Liver (tissue), 7 donors: ENCODE measurements at regions not wholly inside any gene's neighbourhood (a gene's known extent, or its start where the extent isn't known, plus 50 kb on each side); places are given as distances from the start of the nearest gene placed in this dataset.

ENCODE experiments used
- DNase-seq: peaks from one replicate; pipeline ENCODE4 v3.0.0-alpha.2; 2017; ENCODE audit warnings: low spot score
- H3K27ac ChIP-seq, 2 donors: one replicate each; pipeline ENCODE4 v1.7.0; 2013; ENCODE audit warnings: inconsistent platforms in 2 of 2, low read length in 2 of 2, control low read depth in 1 of 2, low read depth in 1 of 2, mild to moderate bottlenecking in 1 of 2
- H3K27me3 ChIP-seq, 4 donors: one replicate each; pipeline versions ENCODE4 v1.6.1 to v1.7.0; 2013; ENCODE audit warnings: low read length in 3 of 4, inconsistent platforms in 1 of 4, mild to moderate bottlenecking in 1 of 4, moderate library complexity in 1 of 4; ENCODE audit not compliant: control insufficient read depth in 4 of 4, insufficient read depth in 4 of 4
- H3K36me3 ChIP-seq, 4 donors: one replicate each; pipeline versions ENCODE4 v1.6.1 to v1.7.0; 2013; ENCODE audit warnings: low read length in 3 of 4, mild to moderate bottlenecking in 3 of 4, low read depth in 1 of 4, moderate library complexity in 1 of 4; ENCODE audit not compliant: control insufficient read depth in 4 of 4, insufficient read depth in 3 of 4
- H3K4me1 ChIP-seq, 4 donors: one replicate each; pipeline versions ENCODE4 v1.6.1 to v1.7.0; 2013; ENCODE audit warnings: low read length in 3 of 4, mild to moderate bottlenecking in 3 of 4, moderate library complexity in 1 of 4; ENCODE audit not compliant: control insufficient read depth in 4 of 4, insufficient read depth in 4 of 4
- H3K4me3 ChIP-seq, 3 donors: one replicate each; pipeline versions ENCODE4 v1.6.1 to v1.7.0; 2013; ENCODE audit warnings: low read length in 3 of 3, control low read depth in 1 of 3, low read depth in 1 of 3, mild to moderate bottlenecking in 1 of 3
- H3K9ac ChIP-seq, 2 donors: one replicate each; pipeline ENCODE4 v1.7.0; 2013; ENCODE audit warnings: low read length in 2 of 2, mild to moderate bottlenecking in 2 of 2, moderate library complexity in 2 of 2, control low read depth in 1 of 2, low read depth in 1 of 2
- H3K9me3 ChIP-seq, 4 donors: one replicate each; pipeline versions ENCODE4 v1.6.1 to v1.7.0; 2013; ENCODE audit warnings: low read length in 3 of 4; ENCODE audit not compliant: control insufficient read depth in 4 of 4
- EGR1 ChIP-seq, 2 donors: IDR thresholded peaks; 2 replicates each; pipeline ENCODE4 v1.6.1; 2016 to 2018; ENCODE audit warnings: antibody characterized with exemption in 2 of 2, low read depth in 2 of 2
- FOXA1 ChIP-seq: IDR thresholded peaks from 2 replicates; pipeline ENCODE4 v1.6.1; 2016; ENCODE audit warnings: antibody characterized with exemption
- FOXA2 ChIP-seq: IDR thresholded peaks from 2 replicates; pipeline ENCODE4 v1.6.1; 2016; ENCODE audit warnings: antibody characterized with exemption
- HNF4G ChIP-seq: IDR thresholded peaks from 2 replicates; pipeline ENCODE4 v1.6.1; 2016; ENCODE audit warnings: antibody characterized with exemption
- JUND ChIP-seq, 2 donors: IDR thresholded peaks; 2 replicates each; pipeline ENCODE4 v1.6.1; 2016; ENCODE audit warnings: antibody characterized with exemption in 2 of 2
- NR2F2 ChIP-seq: IDR thresholded peaks from 2 replicates; pipeline ENCODE4 v1.6.1; 2016; ENCODE audit warnings: antibody characterized with exemption
- RAD21 ChIP-seq, 2 donors: IDR thresholded peaks; 2 replicates each; pipeline ENCODE4 v1.6.1; 2016; ENCODE audit warnings: antibody characterized with exemption in 2 of 2, mild to moderate bottlenecking in 2 of 2
- RXRA ChIP-seq, 2 donors: IDR thresholded peaks; 2 replicates each; pipeline ENCODE4 v1.6.1; 2017 to 2018; ENCODE audit warnings: antibody characterized with exemption in 2 of 2, mild to moderate bottlenecking in 1 of 2
- SP1 ChIP-seq: IDR thresholded peaks from 2 replicates; pipeline ENCODE4 v1.6.1; 2018; ENCODE audit warnings: antibody characterized with exemption, mild to moderate bottlenecking
- TAF1 ChIP-seq: conservative IDR thresholded peaks from 2 replicates; pipeline ENCODE4 v1.6.1; 2016; ENCODE audit warnings: antibody characterized with exemption, mild to moderate bottlenecking
- YY1 ChIP-seq: IDR thresholded peaks from 2 replicates; pipeline ENCODE4 v1.6.1; 2016; ENCODE audit warnings: antibody characterized with exemption, mild to moderate bottlenecking
- WGBS: extraction: QIAGEN DNeasy Blood & Tissue Kit; methylation state at CpG from one replicate; pipeline ENCODE4 v1.1.7; 2013; 5-methylcytosine and 5-hydroxymethylcytosine counted together
- TF ChIP-seq, protein P1 (sequence below): IDR thresholded peaks from 2 replicates; pipeline ENCODE4 v1.6.1; 2016; ENCODE audit warnings: antibody characterized with exemption
- TF ChIP-seq, protein P2 (sequence below): IDR thresholded peaks from 2 replicates; pipeline ENCODE4 v1.6.1; 2016; ENCODE audit warnings: antibody characterized with exemption, mild to moderate bottlenecking
- TF ChIP-seq, protein P3 (sequence below): IDR thresholded peaks from 2 replicates; pipeline ENCODE4 v1.6.1; 2016; ENCODE audit warnings: antibody characterized with exemption
- donor health status: healthy.
- donor health status: healthy.
- donor health status: healthy.
- donor health status: healthy.

DNA sequence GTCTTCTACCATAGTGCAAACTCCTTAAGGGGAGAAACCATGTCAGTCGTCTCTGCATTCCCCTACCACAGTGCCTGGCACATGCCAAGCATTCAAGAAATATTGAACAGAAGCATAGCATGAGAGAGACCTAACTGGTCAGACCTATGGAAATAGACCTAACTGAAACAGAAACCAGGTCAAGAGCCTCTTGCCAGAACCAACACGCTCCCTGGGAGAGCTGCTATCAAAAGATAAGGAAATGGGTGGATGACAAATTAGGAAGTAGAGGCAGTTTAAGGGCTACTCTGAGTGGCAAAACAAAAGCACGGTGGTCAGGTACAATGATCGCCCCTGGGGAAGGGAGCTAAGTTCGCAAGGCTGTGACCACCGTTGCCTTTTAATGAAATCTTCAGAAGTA, 66.0 kb upstream of the SMIM15 start:
- no peaks in the 10 kb centered on the region for H3K36me3 ChIP-seq
- H3K4me1 ChIP-seq = peaks cover 0 to 4% (median 0%) of the 10 kb centered on the region in 4 donors
- H3K4me3 ChIP-seq = no peak overlapping the region
- TF ChIP-seq, protein P1, sequence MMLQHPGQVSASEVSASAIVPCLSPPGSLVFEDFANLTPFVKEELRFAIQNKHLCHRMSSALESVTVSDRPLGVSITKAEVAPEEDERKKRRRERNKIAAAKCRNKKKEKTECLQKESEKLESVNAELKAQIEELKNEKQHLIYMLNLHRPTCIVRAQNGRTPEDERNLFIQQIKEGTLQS = no peak
- TF ChIP-seq FOXA1 (no peak), HNF4G (no peak), FOXA2 (no peak), JUND (IDR thresholded peaks at IDR 0.05) (no peak), NR2F2 (no peak), EGR1 (IDR thresholded peaks at IDR 0.05; ENCODE audit: low read depth in 2 of 2) (no peak), SP1 (no peak), RXRA (IDR thresholded peaks at IDR 0.05) (no peak), YY1 (no peak), TAF1 (no peak), RAD21 (IDR thresholded peaks at IDR 0.05) (no peak)
- TF ChIP-seq, protein P2, sequence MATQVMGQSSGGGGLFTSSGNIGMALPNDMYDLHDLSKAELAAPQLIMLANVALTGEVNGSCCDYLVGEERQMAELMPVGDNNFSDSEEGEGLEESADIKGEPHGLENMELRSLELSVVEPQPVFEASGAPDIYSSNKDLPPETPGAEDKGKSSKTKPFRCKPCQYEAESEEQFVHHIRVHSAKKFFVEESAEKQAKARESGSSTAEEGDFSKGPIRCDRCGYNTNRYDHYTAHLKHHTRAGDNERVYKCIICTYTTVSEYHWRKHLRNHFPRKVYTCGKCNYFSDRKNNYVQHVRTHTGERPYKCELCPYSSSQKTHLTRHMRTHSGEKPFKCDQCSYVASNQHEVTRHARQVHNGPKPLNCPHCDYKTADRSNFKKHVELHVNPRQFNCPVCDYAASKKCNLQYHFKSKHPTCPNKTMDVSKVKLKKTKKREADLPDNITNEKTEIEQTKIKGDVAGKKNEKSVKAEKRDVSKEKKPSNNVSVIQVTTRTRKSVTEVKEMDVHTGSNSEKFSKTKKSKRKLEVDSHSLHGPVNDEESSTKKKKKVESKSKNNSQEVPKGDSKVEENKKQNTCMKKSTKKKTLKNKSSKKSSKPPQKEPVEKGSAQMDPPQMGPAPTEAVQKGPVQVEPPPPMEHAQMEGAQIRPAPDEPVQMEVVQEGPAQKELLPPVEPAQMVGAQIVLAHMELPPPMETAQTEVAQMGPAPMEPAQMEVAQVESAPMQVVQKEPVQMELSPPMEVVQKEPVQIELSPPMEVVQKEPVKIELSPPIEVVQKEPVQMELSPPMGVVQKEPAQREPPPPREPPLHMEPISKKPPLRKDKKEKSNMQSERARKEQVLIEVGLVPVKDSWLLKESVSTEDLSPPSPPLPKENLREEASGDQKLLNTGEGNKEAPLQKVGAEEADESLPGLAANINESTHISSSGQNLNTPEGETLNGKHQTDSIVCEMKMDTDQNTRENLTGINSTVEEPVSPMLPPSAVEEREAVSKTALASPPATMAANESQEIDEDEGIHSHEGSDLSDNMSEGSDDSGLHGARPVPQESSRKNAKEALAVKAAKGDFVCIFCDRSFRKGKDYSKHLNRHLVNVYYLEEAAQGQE = no peak
- TF ChIP-seq, protein P3, sequence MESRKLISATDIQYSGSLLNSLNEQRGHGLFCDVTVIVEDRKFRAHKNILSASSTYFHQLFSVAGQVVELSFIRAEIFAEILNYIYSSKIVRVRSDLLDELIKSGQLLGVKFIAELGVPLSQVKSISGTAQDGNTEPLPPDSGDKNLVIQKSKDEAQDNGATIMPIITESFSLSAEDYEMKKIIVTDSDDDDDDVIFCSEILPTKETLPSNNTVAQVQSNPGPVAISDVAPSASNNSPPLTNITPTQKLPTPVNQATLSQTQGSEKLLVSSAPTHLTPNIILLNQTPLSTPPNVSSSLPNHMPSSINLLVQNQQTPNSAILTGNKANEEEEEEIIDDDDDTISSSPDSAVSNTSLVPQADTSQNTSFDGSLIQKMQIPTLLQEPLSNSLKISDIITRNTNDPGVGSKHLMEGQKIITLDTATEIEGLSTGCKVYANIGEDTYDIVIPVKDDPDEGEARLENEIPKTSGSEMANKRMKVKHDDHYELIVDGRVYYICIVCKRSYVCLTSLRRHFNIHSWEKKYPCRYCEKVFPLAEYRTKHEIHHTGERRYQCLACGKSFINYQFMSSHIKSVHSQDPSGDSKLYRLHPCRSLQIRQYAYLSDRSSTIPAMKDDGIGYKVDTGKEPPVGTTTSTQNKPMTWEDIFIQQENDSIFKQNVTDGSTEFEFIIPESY = no peak
- H3K9me3 ChIP-seq = peaks cover 0 to 2% (median 0%) of the 10 kb centered on the region in 4 donors
- no peak for DNase-seq
- H3K27ac ChIP-seq = no peak overlapping the region
- H3K9ac ChIP-seq = no peak overlapping the region
- H3K27me3 ChIP-seq = no peaks in the 10 kb centered on the region
- WGBS = 76% methylated on average over 6 of the region's 6 CpGs

DNA sequence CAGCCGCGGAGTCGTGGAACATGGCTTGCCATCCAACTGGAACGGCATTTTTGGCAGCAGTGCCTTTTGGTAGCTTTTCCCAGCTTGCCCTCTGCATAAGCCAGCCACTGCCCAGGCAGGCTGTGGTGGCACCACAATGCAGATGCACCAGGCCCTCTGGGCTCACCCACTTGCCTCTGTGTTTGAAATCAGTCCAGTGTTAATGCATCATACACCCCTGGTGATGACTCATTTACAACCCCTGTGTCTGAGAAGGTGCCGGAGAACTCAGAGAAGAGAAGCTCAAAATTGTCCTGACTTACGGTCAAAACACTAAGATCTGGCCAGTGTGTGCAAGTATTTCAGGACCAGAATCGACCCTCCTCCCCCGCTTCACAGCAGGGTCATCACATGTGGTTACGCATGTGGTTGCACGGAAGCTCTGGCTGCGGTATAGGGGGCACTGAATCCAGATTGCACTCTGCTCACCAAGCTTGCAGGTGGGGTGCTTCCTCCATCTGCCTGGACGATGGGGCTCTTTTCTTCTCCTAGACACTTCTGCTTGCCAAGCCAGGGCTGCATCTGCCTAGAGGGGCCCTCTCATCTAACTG, 66.5 kb upstream of the SMIM15 start:
- Histone ChIP-seq H3K27me3 (no peaks in the 10 kb centered on the region), H3K4me1 (peaks cover 0 to 4% (median 0%) of the 10 kb centered on the region in 4 donors), H3K9me3 (peaks cover 0 to 2% (median 0%) of the 10 kb centered on the region in 4 donors), H3K36me3 (no peaks in the 10 kb centered on the region), H3K9ac (no peak overlapping the region), H3K4me3 (no peak overlapping the region), H3K27ac (no peak overlapping the region)
- TF ChIP-seq EGR1 (IDR thresholded peaks at IDR 0.05; ENCODE audit: low read depth in 2 of 2) (no peak), TAF1 (no peak), JUND (IDR thresholded peaks at IDR 0.05) (no peak), RXRA (IDR thresholded peaks at IDR 0.05) (no peak)
- WGBS = 77% methylated on average over 12 of the region's 12 CpGs
- DNase-seq = no peak
